Muscle layer of duodenum (tissue), 2 donors: ENCODE measurements at regions not wholly inside any gene's neighbourhood (a gene's known extent, or its start where the extent isn't known, plus 50 kb on each side); places are given as distances from the start of the nearest gene placed in this dataset.
"Not testable (repeated sequence)": the region's sequence is repeated elsewhere in the genome, so short reads cannot be mapped to it uniquely, and the experiment has no call there.

ENCODE experiments used
- H3K27ac ChIP-seq: one replicate; pipeline ENCODE4 v1.7.0; 2013; ENCODE audit warnings: mild to moderate bottlenecking, low read length
- H3K27me3 ChIP-seq: one replicate; pipeline ENCODE4 v1.7.0; 2013; ENCODE audit warnings: low read depth, mild to moderate bottlenecking, control low read depth, low read length
- H3K36me3 ChIP-seq, 2 donors: one replicate each; pipeline ENCODE4 v1.7.0; 2013; ENCODE audit warnings: low read length in 2 of 2, control low read depth in 1 of 2, mild to moderate bottlenecking in 1 of 2; ENCODE audit not compliant: insufficient read depth in 2 of 2, control insufficient read depth in 1 of 2
- H3K4me1 ChIP-seq, 2 donors: one replicate each; pipeline ENCODE4 v1.7.0; 2013; ENCODE audit warnings: low read length in 2 of 2, mild to moderate bottlenecking in 2 of 2, control low read depth in 1 of 2, moderate library complexity in 1 of 2; ENCODE audit not compliant: insufficient read depth in 2 of 2, control insufficient read depth in 1 of 2
- H3K4me3 ChIP-seq, 2 donors: one replicate each; pipeline ENCODE4 v1.7.0; 2013; ENCODE audit warnings: low read length in 2 of 2, low read depth in 1 of 2, mild to moderate bottlenecking in 1 of 2
- H3K9me3 ChIP-seq, 2 donors: one replicate each; pipeline ENCODE4 v1.7.0; 2013; ENCODE audit warnings: low read length in 2 of 2, control low read depth in 1 of 2, mild to moderate bottlenecking in 1 of 2; ENCODE audit not compliant: control insufficient read depth in 1 of 2
- donor health status: healthy.

GRCh38 chr14:66031981-66032380 is 454.2 kb upstream of the CCDC196 start:
- H3K27ac ChIP-seq, H3K9me3 ChIP-seq, H3K4me1 ChIP-seq, H3K4me3 ChIP-seq, H3K36me3 ChIP-seq, H3K27me3 ChIP-seq: not testable (repeated sequence)

DNA sequence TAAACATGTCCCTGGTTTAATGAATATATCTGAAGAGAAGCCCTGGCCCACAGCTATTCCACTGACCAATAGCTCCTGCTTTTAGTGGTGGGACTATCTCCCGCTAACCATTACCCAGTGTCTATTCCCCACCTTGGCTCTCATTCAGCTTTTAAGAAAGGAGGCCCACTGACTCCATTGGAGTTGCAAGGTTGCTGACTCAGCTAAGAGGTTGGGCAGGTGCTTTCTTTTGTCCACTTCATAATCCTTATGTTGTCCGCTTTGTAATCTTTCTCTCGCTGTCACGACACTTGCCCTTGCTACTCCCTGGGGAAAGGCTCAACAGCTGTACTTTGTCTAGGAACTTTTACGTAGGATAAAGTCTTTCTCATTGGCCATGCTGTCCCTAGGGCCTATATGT is 453.4 kb upstream of the CCDC196 start:
- Histone ChIP-seq H3K27ac (no peak overlapping the region), H3K36me3 (no peaks in the 10 kb centered on the region), H3K4me1 (no peaks in the 10 kb centered on the region), H3K27me3 (no peaks in the 10 kb centered on the region), H3K9me3 (no peaks in the 10 kb centered on the region), H3K4me3 (no peak overlapping the region)

DNA sequence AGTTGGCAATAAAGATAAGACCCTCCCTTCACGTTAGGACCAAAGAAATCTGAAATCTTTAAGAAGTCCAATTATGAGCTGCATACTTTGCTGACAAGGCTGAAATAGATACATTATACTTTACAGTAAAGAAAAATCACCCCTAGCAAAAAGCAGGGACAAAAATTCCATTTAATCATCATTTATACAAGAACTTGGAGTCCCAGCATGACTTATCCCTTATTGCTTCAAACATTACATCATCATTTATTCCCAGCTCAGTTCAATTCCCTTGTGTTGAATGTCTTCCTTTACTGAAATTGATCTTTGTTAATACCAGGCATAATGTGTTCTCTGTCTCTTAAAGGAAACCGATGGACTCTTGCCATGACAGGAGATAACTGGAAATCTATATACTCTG is 449.6 kb upstream of the CCDC196 start:
- Histone ChIP-seq H3K27me3 (no peaks in the 10 kb centered on the region), H3K36me3 (no peaks in the 10 kb centered on the region), H3K4me3 (no peak overlapping the region), H3K9me3 (no peaks in the 10 kb centered on the region), H3K4me1 (peaks cover 0 to 4% of the 10 kb centered on the region in 2 donors), H3K27ac (no peak overlapping the region)

GRCh38 chr14:66037361-66037760 is 448.8 kb upstream of the CCDC196 start:
- no peak overlapping the region for H3K27ac ChIP-seq
- no peaks in the 10 kb centered on the region for H3K9me3 ChIP-seq
- H3K4me1 ChIP-seq, result peaks cover 0 to 4% of the 10 kb centered on the region in 2 donors
- no peaks in the 10 kb centered on the region for H3K36me3 ChIP-seq
- no peak overlapping the region for H3K4me3 ChIP-seq
- no peaks in the 10 kb centered on the region for H3K27me3 ChIP-seq

GRCh38 chr14:66038212-66038611 is 448.0 kb upstream of the CCDC196 start:
- Histone ChIP-seq H3K27me3 (no peaks in the 10 kb centered on the region), H3K9me3 (no peaks in the 10 kb centered on the region), H3K4me3 (no peak overlapping the region), H3K36me3 (no peaks in the 10 kb centered on the region), H3K4me1 (peaks cover 0 to 4% of the 10 kb centered on the region in 2 donors), H3K27ac (no peak overlapping the region)

DNA sequence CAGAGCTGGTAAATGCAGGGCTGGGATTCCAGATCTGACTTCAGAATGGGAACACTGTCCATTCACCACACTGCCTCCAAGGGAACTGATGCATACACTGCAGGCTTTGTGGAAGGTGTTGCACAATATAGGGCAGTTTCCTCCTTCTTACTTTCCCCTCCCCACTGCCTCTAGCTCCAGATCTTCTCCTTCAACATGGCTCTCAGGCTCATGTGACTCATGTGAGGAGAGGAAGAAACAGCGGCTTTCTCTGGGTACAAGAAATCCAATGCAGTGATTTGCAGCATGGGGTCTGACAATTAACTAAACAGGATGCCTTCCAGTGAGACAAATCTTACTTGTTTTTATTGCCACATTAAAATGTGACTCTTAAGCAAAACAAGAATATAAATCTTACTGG is 447.6 kb upstream of the CCDC196 start:
- Histone ChIP-seq H3K4me3 (no peak overlapping the region), H3K4me1 (peaks cover 0 to 4% of the 10 kb centered on the region in 2 donors), H3K27me3 (no peaks in the 10 kb centered on the region), H3K27ac (no peak overlapping the region), H3K9me3 (no peaks in the 10 kb centered on the region), H3K36me3 (no peaks in the 10 kb centered on the region)

GRCh38 chr14:66039495-66039894 is 446.7 kb upstream of the CCDC196 start:
- Histone ChIP-seq H3K27me3 (no peaks in the 10 kb centered on the region), H3K4me3 (no peak overlapping the region), H3K4me1 (peaks cover 0 to 4% of the 10 kb centered on the region in 2 donors), H3K27ac (no peak overlapping the region), H3K9me3 (no peaks in the 10 kb centered on the region), H3K36me3 (no peaks in the 10 kb centered on the region)

GRCh38 chr14:66041582-66041981 is 444.6 kb upstream of the CCDC196 start:
- Histone ChIP-seq H3K36me3 (no peaks in the 10 kb centered on the region), H3K27me3 (no peaks in the 10 kb centered on the region), H3K9me3 (no peaks in the 10 kb centered on the region), H3K27ac (no peak overlapping the region), H3K4me3 (no peak overlapping the region), H3K4me1 (peaks cover 0 to 4% of the 10 kb centered on the region in 2 donors)

DNA sequence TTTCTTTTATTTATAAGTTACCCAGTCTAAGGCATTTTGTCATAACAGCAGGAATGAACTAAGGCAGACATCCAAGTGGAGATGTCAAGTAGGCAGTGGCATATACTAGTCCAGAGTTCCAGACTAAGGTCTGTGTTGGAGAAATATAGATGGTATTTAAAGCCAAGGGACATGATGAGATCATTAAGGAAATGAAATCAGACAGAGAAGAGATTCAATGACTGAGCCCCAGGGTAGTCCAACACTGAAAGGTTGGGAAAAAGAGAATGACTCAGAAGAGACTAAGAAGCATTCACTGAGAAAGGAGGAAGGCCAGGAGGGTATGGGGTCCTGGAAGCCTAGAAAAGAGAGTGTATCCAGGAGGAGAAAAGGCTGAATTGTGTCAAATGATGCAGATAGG is 442.2 kb upstream of the CCDC196 start:
- Histone ChIP-seq H3K4me3 (no peak overlapping the region), H3K4me1 (no peaks in the 10 kb centered on the region), H3K27me3 (no peaks in the 10 kb centered on the region), H3K9me3 (no peaks in the 10 kb centered on the region), H3K27ac (no peak overlapping the region), H3K36me3 (no peaks in the 10 kb centered on the region)

DNA sequence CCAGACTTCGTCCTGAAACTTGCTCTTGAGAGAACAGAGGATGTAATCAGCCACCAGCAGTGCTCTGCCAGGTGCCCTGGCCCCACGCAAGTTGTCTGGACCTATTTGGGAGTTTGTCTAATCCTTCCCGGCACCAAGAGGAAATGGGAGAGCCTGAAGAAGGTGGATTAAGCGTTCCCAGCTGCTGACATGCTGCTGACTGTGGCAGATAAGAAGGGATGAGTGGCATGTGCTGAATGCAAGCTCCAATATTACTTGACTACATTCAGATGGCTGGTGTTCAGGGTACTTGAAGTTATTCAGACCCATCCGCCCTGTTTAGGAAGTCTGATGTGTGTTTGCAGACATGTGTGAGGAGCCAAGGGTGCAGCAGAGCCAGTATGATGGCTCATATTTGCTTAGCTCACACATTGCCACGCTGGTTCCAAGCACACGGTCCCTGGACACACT is 440.6 kb upstream of the CCDC196 start:
- Histone ChIP-seq H3K4me1 (no peaks in the 10 kb centered on the region), H3K36me3 (no peaks in the 10 kb centered on the region), H3K4me3 (no peak overlapping the region), H3K9me3 (no peaks in the 10 kb centered on the region), H3K27ac (no peak overlapping the region), H3K27me3 (no peaks in the 10 kb centered on the region)

- H3K4me3 ChIP-seq, result no peak overlapping the region
- H3K27ac ChIP-seq, result no peak overlapping the region
Observed at GRCh38 chr14:66046035-66046434, 440.1 kb upstream of the CCDC196 start.

GRCh38 chr14:66046591-66046990 is 439.6 kb upstream of the CCDC196 start:
- Histone ChIP-seq H3K4me1 (no peaks in the 10 kb centered on the region), H3K9me3 (no peaks in the 10 kb centered on the region), H3K4me3 (no peak overlapping the region), H3K36me3 (no peaks in the 10 kb centered on the region), H3K27ac (no peak overlapping the region), H3K27me3 (no peaks in the 10 kb centered on the region)

More at GRCh38 chr14:66046035-66046434, 440.1 kb upstream of the CCDC196 start:
- no peaks in the 10 kb centered on the region for H3K9me3 ChIP-seq
- no peaks in the 10 kb centered on the region for H3K36me3 ChIP-seq
- H3K4me1 ChIP-seq, result no peaks in the 10 kb centered on the region
- H3K27me3 ChIP-seq, result no peaks in the 10 kb centered on the region
